ENCODE measurements at regions not wholly inside any gene's neighbourhood (a gene's known extent, or its start where the extent isn't known, plus 50 kb on each side); places are given as distances from the start of the nearest gene placed in this dataset.

DNA sequence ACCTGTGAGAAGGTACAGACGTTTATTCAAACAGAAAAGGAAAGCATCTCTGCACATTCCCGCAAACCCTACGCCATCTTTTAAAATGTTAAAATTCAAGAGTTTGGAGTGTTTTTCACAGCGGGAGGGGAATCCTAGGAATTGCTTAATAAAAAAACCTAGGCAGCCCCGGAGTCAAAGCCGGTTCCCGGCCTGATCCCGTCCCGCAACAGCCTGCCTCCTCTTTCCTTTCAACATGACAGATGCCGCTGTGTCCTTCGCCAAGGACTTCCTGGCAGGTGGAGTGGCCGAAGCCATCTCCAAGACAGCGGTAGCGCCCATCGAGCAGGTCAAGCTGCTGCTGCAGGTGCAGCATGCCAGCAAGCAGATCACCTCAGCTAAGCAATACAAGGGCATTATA, 123.0 kb upstream of the VSTM2A start:
- TF ChIP-seq, protein P1, sequence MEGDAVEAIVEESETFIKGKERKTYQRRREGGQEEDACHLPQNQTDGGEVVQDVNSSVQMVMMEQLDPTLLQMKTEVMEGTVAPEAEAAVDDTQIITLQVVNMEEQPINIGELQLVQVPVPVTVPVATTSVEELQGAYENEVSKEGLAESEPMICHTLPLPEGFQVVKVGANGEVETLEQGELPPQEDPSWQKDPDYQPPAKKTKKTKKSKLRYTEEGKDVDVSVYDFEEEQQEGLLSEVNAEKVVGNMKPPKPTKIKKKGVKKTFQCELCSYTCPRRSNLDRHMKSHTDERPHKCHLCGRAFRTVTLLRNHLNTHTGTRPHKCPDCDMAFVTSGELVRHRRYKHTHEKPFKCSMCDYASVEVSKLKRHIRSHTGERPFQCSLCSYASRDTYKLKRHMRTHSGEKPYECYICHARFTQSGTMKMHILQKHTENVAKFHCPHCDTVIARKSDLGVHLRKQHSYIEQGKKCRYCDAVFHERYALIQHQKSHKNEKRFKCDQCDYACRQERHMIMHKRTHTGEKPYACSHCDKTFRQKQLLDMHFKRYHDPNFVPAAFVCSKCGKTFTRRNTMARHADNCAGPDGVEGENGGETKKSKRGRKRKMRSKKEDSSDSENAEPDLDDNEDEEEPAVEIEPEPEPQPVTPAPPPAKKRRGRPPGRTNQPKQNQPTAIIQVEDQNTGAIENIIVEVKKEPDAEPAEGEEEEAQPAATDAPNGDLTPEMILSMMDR (IDR thresholded peaks at IDR 0.05): no peak
- no peak for TF ChIP-seq POLR2AphosphoS5 (IDR thresholded peaks at IDR 0.05)
- no peak for TF ChIP-seq EP300 (IDR thresholded peaks at IDR 0.05; ENCODE audit: low read depth)
